K562 (cell line): ENCODE measurements at regions not wholly inside any gene's neighbourhood (a gene's known extent, or its start where the extent isn't known, plus 50 kb on each side); places are given as distances from the start of the nearest gene placed in this dataset.

Experiments used
- ATAC-seq: fragments of 200-7000 bp; cut with Tn5 transposase; 3 replicates; pipeline ENCODE4 v1.9.1; 2020; ENCODE audit warnings: moderate library complexity
- BruUV-seq: library from RNA; stranded (reverse); fragments of 400-500 nt; replicated peaks from 2 replicates; lab custom pipeline; 2021; lab: Mats Ljungman, UMichigan
- CTCF ChIA-PET: fragments of 300-600 bp; formaldehyde crosslinking; extraction: SDS; loops from one replicate; lab custom pipeline; 2021; ENCODE audit warnings: low intra/inter-chr PET ratio; lab: Yijun Ruan, JAX
- POLR2A ChIA-PET: fragments of 300-600, 350-650 bp; sonication (Branson Sonifier 250); formaldehyde crosslinking; extraction: SDS; loops from one replicate; lab custom pipeline; 2021; ENCODE audit warnings: antibody characterized with exemption, inconsistent platforms; lab: Yijun Ruan, JAX
- DNase-seq, 4 experiments: peaks; one replicate each; pipeline versions ENCODE4 v3.0.0 to v3.0.0-alpha.2; 2011 to 2018; ENCODE audit warnings: low spot score in 3 of 4, mixed read lengths in 3 of 4; ENCODE audit errors: extremely low read depth in 1 of 4
- FAIRE-seq: peaks from 2 replicates; lab custom pipeline; 2011; peaks lifted over from hg19 to GRCh38; lab: Jason Lieb, UNC
- H2AFZ ChIP-seq: 2 replicates; pipeline ENCODE4 v1.6.0; 2011; ENCODE audit warnings: low read depth, low read length, control low read depth, inconsistent platforms
- H3K27ac ChIP-seq: fragments of 200-600 bp; 3 replicates; pipeline ENCODE4 v1.8.0; 2011; ENCODE audit warnings: low read depth, mild to moderate bottlenecking, control low read depth, inconsistent platforms, low read length, moderate library complexity, mixed read lengths; ENCODE audit errors: extremely low read depth
- H3K27me3 ChIP-seq, 2 experiments: fragments of 300-600 bp in 1 of 2; 2 replicates in 1 of 2; 3 replicates in 1 of 2; pipeline versions ENCODE4 v1.6.0 to v1.8.0; 2011; ENCODE audit warnings: inconsistent platforms in 2 of 2, low read length in 2 of 2, mild to moderate bottlenecking in 1 of 2, mixed read lengths in 1 of 2, moderate library complexity in 1 of 2; ENCODE audit not compliant: control insufficient read depth in 2 of 2, insufficient read depth in 2 of 2
- H3K36me3 ChIP-seq: fragments of 300-600 bp; 3 replicates; pipeline ENCODE4 v1.8.0; 2011; ENCODE audit warnings: mild to moderate bottlenecking, low read length, inconsistent platforms; ENCODE audit not compliant: control insufficient read depth, insufficient read depth
- H3K4me1 ChIP-seq, 2 experiments: fragments of 200-600 bp in 1 of 2; replicated peaks in 1 of 2; 2 replicates in 1 of 2; 3 replicates in 1 of 2; pipeline versions ENCODE4 v1.5.1 to v1.8.0; 2011; ENCODE audit warnings: inconsistent platforms in 2 of 2, low read length in 2 of 2, mild to moderate bottlenecking in 1 of 2, mixed read lengths in 1 of 2, moderate library complexity in 1 of 2; ENCODE audit not compliant: control insufficient read depth in 2 of 2, insufficient read depth in 2 of 2
- H3K4me2 ChIP-seq: 2 replicates; pipeline ENCODE4 v1.6.1; 2011; ENCODE audit warnings: low read length, control low read depth, inconsistent platforms, mixed read lengths; ENCODE audit not compliant: insufficient read depth
- H3K4me3 ChIP-seq: fragments of 200-600 bp; sonication (generic), shearing (Covaris generic); 2 replicates; pipeline ENCODE4 v1.5.1; 2016; ENCODE audit warnings: control low read depth, inconsistent platforms
- H3K79me2 ChIP-seq: fragments of 200-600 bp; 3 replicates; pipeline ENCODE4 v1.8.0; 2011; ENCODE audit warnings: low read length, inconsistent platforms; ENCODE audit not compliant: control insufficient read depth, insufficient read depth
- H3K9ac ChIP-seq, 2 experiments: 2 replicates each; pipeline versions ENCODE4 v1.6.0 to v1.6.1; 2011; ENCODE audit warnings: low read depth in 2 of 2, low read length in 2 of 2, control low read depth in 1 of 2, inconsistent platforms in 1 of 2, mild to moderate bottlenecking in 1 of 2, mixed read lengths in 1 of 2; ENCODE audit not compliant: insufficient read depth in 1 of 2
- H3K9me1 ChIP-seq: one replicate; pipeline ENCODE4 v1.6.0; 2011; ENCODE audit warnings: inconsistent platforms, mild to moderate bottlenecking, low read length, moderate library complexity; ENCODE audit not compliant: control insufficient read depth, insufficient read depth
- H3K9me3 ChIP-seq: replicated peaks from 2 replicates; pipeline ENCODE4 v1.5.1; 2011; ENCODE audit warnings: low read depth, low read length, inconsistent platforms; ENCODE audit not compliant: control insufficient read depth, insufficient read depth
- H4K20me1 ChIP-seq: replicated peaks from 2 replicates; pipeline ENCODE4 v1.6.1; 2011; ENCODE audit warnings: low read length, inconsistent platforms, mixed read lengths; ENCODE audit not compliant: control insufficient read depth, insufficient read depth
- EHMT2 ChIP-seq: fragments of 450-650 bp; IDR thresholded peaks from 2 replicates; pipeline ENCODE4 v1.6.1; 2018; ENCODE audit warnings: antibody characterized with exemption
- HMBOX1 ChIP-seq: sonication (generic); IDR thresholded peaks from 2 replicates; pipeline ENCODE4 v1.6.1; 2016
- NFIX ChIP-seq: fragments of 250-450 bp; sonication (Bioruptor Pico); IDR thresholded peaks from 2 replicates; pipeline ENCODE4 v1.4.0; 2020; ENCODE audit warnings: low read depth, mild to moderate bottlenecking, moderate library complexity
- RNF219 ChIP-seq: fragments of 250-450 bp; sonication (Bioruptor Pico); IDR thresholded peaks from 2 replicates; pipeline ENCODE4 v1.5.0; 2022; ENCODE audit warnings: mild to moderate bottlenecking
- SIRT6 ChIP-seq: IDR thresholded peaks from one replicate; pipeline ENCODE4 v1.6.1; 2012; ENCODE audit warnings: low read depth, mild to moderate bottlenecking, control low read depth, inconsistent platforms, low read length, moderate library complexity
- SMAD4 ChIP-seq: fragments of 250-450 bp; sonication (Bioruptor Pico); conservative IDR thresholded peaks from 2 replicates; pipeline ENCODE4 v1.8.0; 2021; ENCODE audit warnings: inconsistent platforms, mild to moderate bottlenecking, moderate library complexity
- TAF15 ChIP-seq: fragments of 200-400 bp; formaldehyde crosslinking; IDR thresholded peaks from 2 replicates; pipeline ENCODE4 v1.6.1; 2017; ENCODE audit warnings: mild to moderate bottlenecking, low read depth, low read length, moderate library complexity
- ZNF224 ChIP-seq: sonication (generic); formaldehyde crosslinking; IDR thresholded peaks from 2 replicates; pipeline ENCODE4 v1.8.0; 2022; ENCODE audit warnings: mild to moderate bottlenecking, missing genetic modification reagents
- in situ Hi-C: fragments of 300-500 bp; cut with MboI; formaldehyde crosslinking; loops from 4 replicates; pipeline ENCODE4 v1.15.0; 2018; ENCODE audit warnings: inconsistent platforms, mixed read lengths
- intact Hi-C: fragments of 100-400 bp; cut with micrococcal nuclease; formaldehyde crosslinking; loops from 2 replicates; pipeline ENCODE4 v1.14.2; 2022
- TF ChIP-seq, protein P1 (sequence below): fragments of 250-450 bp; sonication (Bioruptor Pico); IDR thresholded peaks from 2 replicates; pipeline ENCODE4 v1.8.0; 2021; ENCODE audit warnings: borderline replicate concordance, mild to moderate bottlenecking, moderate library complexity; ENCODE audit not compliant: poor library complexity, severe bottlenecking
- TF ChIP-seq, protein P2 (sequence below): fragments of 450-650 bp; IDR thresholded peaks from 2 replicates; pipeline ENCODE4 v1.7.1; 2018; ENCODE audit warnings: mild to moderate bottlenecking, low read depth; ENCODE audit not compliant: partially characterized antibody

GRCh38 chr6:92289831-92290230 lies 1129.5 kb downstream of the EPHA7 start:
- H2AFZ ChIP-seq = no peak overlapping the region
- DNase-seq (no peak), FAIRE-seq (no peak), ATAC-seq (no peak)
- in situ Hi-C loops (no loop called here), intact Hi-C loops (no loop called here)
- no peaks in the 10 kb centered on the region for H3K9me1 ChIP-seq
- H4K20me1 ChIP-seq = no peaks in the 10 kb centered on the region
- BruUV-seq = no TSS peak
- H3K4me1 ChIP-seq = no peaks in the 10 kb centered on the region
- H3K27me3 ChIP-seq = no peaks in the 10 kb centered on the region
- ChIA-PET CTCF (no interaction called here), POLR2A (no interaction called here)
- H3K4me2 ChIP-seq = no peak overlapping the region
- H3K4me3 ChIP-seq = no peak overlapping the region
- H3K36me3 ChIP-seq = no peaks in the 10 kb centered on the region
- H3K79me2 ChIP-seq = no peaks in the 10 kb centered on the region
- H3K9me3 ChIP-seq = no peaks in the 10 kb centered on the region
- no peak overlapping the region for H3K9ac ChIP-seq
- H3K27ac ChIP-seq = no peak overlapping the region
- no peak for TF ChIP-seq RNF219 (CRISPR knock-in tag)
- TF ChIP-seq TAF15 = no peak
- TF ChIP-seq, protein P1, sequence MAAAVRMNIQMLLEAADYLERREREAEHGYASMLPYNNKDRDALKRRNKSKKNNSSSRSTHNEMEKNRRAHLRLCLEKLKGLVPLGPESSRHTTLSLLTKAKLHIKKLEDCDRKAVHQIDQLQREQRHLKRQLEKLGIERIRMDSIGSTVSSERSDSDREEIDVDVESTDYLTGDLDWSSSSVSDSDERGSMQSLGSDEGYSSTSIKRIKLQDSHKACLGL = no peak
- TF ChIP-seq, protein P2, sequence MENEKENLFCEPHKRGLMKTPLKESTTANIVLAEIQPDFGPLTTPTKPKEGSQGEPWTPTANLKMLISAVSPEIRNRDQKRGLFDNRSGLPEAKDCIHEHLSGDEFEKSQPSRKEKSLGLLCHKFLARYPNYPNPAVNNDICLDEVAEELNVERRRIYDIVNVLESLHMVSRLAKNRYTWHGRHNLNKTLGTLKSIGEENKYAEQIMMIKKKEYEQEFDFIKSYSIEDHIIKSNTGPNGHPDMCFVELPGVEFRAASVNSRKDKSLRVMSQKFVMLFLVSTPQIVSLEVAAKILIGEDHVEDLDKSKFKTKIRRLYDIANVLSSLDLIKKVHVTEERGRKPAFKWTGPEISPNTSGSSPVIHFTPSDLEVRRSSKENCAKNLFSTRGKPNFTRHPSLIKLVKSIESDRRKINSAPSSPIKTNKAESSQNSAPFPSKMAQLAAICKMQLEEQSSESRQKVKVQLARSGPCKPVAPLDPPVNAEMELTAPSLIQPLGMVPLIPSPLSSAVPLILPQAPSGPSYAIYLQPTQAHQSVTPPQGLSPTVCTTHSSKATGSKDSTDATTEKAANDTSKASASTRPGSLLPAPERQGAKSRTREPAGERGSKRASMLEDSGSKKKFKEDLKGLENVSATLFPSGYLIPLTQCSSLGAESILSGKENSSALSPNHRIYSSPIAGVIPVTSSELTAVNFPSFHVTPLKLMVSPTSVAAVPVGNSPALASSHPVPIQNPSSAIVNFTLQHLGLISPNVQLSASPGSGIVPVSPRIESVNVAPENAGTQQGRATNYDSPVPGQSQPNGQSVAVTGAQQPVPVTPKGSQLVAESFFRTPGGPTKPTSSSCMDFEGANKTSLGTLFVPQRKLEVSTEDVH = no peak
- no peak for TF ChIP-seq NFIX (CRISPR knock-in tag)
- TF ChIP-seq HMBOX1 = no peak
- no peak for TF ChIP-seq EHMT2
- TF ChIP-seq SMAD4 (CRISPR knock-in tag) = no peak
- TF ChIP-seq ZNF224 (CRISPR knock-in tag) = no peak
- TF ChIP-seq SIRT6 = no peak
